Kidney (tissue), 13 donors: ENCODE measurements at regions not wholly inside any gene's neighbourhood (a gene's known extent, or its start where the extent isn't known, plus 50 kb on each side); places are given as distances from the start of the nearest gene placed in this dataset.

ENCODE experiments used
- DNase-seq, 5 donors: peaks; one replicate each; pipeline ENCODE4 v3.0.0-alpha.2; 2013 to 2020
- FAIRE-seq: peaks from 2 replicates; lab custom pipeline; 2012; peaks lifted over from hg19 to GRCh38; lab: Jason Lieb, UNC
- H3K27ac ChIP-seq, 2 donors: one replicate each; pipeline ENCODE4 v1.7.0; 2013; ENCODE audit warnings: low read depth in 2 of 2, low read length in 2 of 2, inconsistent platforms in 1 of 2
- H3K27me3 ChIP-seq: one replicate; pipeline ENCODE4 v1.7.1; 2013; ENCODE audit warnings: low read length, inconsistent platforms; ENCODE audit not compliant: control insufficient read depth, insufficient read depth
- H3K36me3 ChIP-seq, 3 donors: one replicate each; pipeline versions ENCODE4 v1.7.0 to v1.7.1; 2013; ENCODE audit warnings: low read length in 3 of 3, control low read depth in 1 of 3, inconsistent platforms in 1 of 3; ENCODE audit not compliant: insufficient read depth in 3 of 3, control insufficient read depth in 2 of 3
- H3K4me1 ChIP-seq, 3 donors: one replicate each; pipeline versions ENCODE4 v1.7.0 to v1.7.1; 2013; ENCODE audit warnings: low read length in 3 of 3, inconsistent platforms in 1 of 3, low read depth in 1 of 3; ENCODE audit not compliant: control insufficient read depth in 2 of 3, insufficient read depth in 2 of 3
- H3K4me3 ChIP-seq, 3 donors: one replicate each; pipeline versions ENCODE4 v1.7.0 to v1.8.1; 2013; ENCODE audit warnings: low read length in 3 of 3, control low read depth in 1 of 3, inconsistent platforms in 1 of 3
- H3K9ac ChIP-seq, 3 donors: one replicate each; pipeline versions ENCODE4 v1.7.0 to v1.7.1; 2013; ENCODE audit warnings: low read length in 3 of 3, control low read depth in 1 of 3, inconsistent platforms in 1 of 3
- H3K9me3 ChIP-seq, 3 donors: one replicate each; pipeline versions ENCODE4 v1.7.0 to v1.7.1; 2013; ENCODE audit warnings: low read length in 3 of 3, control low read depth in 1 of 3, inconsistent platforms in 1 of 3; ENCODE audit not compliant: control insufficient read depth in 2 of 3, insufficient read depth in 1 of 3
- intact Hi-C: fragments of 100-400 bp; cut with DNase I; formaldehyde crosslinking; loops from one replicate; pipeline ENCODE4 v1.11.1; 2022
- TF ChIP-seq, protein P1 (sequence below): IDR thresholded peaks from 3 replicates; pipeline ENCODE4 v1.5.1; 2012; ENCODE audit warnings: mild to moderate bottlenecking, moderate library complexity, borderline replicate concordance; ENCODE audit not compliant: insufficient read depth; ENCODE audit errors: extremely low read depth
- donor health status: control.
- donor health status: control.
- donor health status: control.
- donor health status: control.
- donor health status: control.
- donor health status: DM: yes; HTN: yes; CAD: no.
- donor health status: Normal renal cell carcinoma (clear cell type).

DNA sequence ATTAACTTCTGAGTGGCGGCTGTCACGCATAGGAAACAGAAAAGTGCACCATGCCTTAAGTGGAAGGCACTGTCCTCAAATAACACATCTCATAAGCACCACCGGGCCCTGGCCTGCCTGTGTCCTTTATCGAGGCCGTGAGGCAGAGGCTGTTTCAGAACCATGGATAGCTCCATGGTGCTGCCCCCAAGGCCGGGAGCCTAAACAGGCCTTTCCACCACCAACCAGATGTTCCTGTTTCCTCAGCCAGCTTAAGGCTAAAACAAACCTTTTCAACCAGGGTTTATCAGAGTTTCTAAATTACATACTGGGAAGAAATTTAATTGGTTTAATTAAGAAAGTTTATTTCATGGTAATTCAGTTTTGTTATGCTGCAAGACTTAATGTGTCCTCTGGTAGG, 114.4 kb downstream of the DMRTA2 start:
- no peaks in the 10 kb centered on the region for H3K36me3 ChIP-seq
- H3K9me3 ChIP-seq = no peaks in the 10 kb centered on the region
- intact Hi-C loops = no loop called here
- no peak overlapping the region for H3K4me3 ChIP-seq
- no peak overlapping the region for H3K9ac ChIP-seq
- no peak for FAIRE-seq
- H3K27me3 ChIP-seq = no peaks in the 10 kb centered on the region
- H3K4me1 ChIP-seq = no peaks in the 10 kb centered on the region
- H3K27ac ChIP-seq = no peak overlapping the region
- peak in 4 of 5 donors; percentile 76 to 93 (median 90) for DNase-seq
- TF ChIP-seq, protein P1, sequence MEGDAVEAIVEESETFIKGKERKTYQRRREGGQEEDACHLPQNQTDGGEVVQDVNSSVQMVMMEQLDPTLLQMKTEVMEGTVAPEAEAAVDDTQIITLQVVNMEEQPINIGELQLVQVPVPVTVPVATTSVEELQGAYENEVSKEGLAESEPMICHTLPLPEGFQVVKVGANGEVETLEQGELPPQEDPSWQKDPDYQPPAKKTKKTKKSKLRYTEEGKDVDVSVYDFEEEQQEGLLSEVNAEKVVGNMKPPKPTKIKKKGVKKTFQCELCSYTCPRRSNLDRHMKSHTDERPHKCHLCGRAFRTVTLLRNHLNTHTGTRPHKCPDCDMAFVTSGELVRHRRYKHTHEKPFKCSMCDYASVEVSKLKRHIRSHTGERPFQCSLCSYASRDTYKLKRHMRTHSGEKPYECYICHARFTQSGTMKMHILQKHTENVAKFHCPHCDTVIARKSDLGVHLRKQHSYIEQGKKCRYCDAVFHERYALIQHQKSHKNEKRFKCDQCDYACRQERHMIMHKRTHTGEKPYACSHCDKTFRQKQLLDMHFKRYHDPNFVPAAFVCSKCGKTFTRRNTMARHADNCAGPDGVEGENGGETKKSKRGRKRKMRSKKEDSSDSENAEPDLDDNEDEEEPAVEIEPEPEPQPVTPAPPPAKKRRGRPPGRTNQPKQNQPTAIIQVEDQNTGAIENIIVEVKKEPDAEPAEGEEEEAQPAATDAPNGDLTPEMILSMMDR = no peak

DNA sequence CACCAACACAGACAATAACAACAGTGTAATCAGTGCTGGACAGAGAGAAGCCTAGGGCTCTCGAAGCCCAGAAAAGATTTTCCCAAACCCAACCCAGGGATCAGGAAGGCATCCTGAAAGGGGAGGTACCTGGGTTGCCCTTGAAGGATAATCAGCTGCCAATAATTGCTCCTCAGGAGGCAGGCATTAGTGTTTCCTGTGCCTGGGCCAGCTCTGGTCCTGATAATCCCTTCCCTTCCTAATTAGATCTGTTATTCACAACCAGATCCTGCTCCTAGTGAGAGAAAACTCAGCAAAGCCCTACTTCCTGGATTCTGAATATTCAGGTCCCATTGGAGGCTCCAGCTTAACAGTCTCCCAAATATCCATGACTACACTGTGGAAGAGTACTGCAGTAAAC, 117.4 kb downstream of the DMRTA2 start:
- Histone ChIP-seq H3K9ac (no peak overlapping the region), H3K27ac (no peak overlapping the region), H3K36me3 (no peaks in the 10 kb centered on the region), H3K4me1 (no peaks in the 10 kb centered on the region), H3K27me3 (no peaks in the 10 kb centered on the region), H3K9me3 (no peaks in the 10 kb centered on the region), H3K4me3 (no peak overlapping the region)
- intact Hi-C loops = no loop called here
- TF ChIP-seq, protein P1 = no peak
- DNase-seq (no peak), FAIRE-seq (no peak)

DNA sequence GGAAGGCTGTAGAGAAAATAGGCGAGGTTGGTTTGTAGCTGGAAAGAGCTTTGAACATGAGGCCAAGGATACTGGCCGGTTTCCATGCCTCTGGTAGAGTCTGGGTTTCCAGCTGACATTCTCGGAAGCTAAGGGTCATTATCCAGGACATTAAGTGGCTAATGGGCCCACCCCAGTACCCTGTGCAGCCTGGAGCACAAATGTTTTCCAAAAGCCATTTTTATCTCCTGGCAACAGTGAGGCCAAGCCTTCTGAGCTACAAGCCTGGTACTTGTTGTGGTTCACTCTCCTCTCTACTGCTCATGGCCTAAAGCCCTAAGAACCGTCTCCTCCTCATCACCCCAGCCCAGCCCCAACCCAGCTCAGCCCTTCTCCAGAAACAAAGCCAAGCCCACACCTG, 122.9 kb downstream of the DMRTA2 start:
- no peak for DNase-seq
- intact Hi-C loops = no loop called here
- Histone ChIP-seq H3K27me3 (no peaks in the 10 kb centered on the region), H3K4me3 (no peak overlapping the region), H3K4me1 (no peaks in the 10 kb centered on the region), H3K36me3 (no peaks in the 10 kb centered on the region), H3K9me3 (no peaks in the 10 kb centered on the region), H3K27ac (no peak overlapping the region), H3K9ac (no peak overlapping the region)
- no peak for FAIRE-seq
- TF ChIP-seq, protein P1 = no peak

DNA sequence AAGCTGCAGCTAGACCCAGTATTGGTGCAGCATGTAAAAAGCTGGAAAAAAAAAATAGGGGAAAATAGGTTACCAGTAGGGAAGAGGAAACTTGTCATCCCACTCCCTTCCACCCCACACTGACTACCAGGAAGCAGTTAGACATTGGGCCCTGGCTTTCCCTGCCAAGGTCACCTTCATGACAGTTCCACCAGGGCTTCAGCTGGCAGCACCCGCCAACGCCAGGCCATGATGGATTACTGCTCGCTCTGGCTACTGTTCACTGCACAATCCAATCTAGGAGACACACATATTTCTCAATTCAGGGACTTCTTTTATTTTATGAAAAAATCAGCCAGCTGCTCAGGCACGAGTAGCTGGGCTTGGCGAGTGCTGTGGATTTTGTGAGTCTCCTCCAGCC, 127.7 kb downstream of the DMRTA2 start:
- TF ChIP-seq, protein P1 = no peak
- H3K4me1 ChIP-seq = no peaks in the 10 kb centered on the region
- intact Hi-C loops = no loop called here
- H3K27me3 ChIP-seq = no peaks in the 10 kb centered on the region
- DNase-seq = no peak
- no peak for FAIRE-seq
- no peaks in the 10 kb centered on the region for H3K9me3 ChIP-seq
- no peaks in the 10 kb centered on the region for H3K36me3 ChIP-seq
- H3K27ac ChIP-seq = no peak overlapping the region
- no peak overlapping the region for H3K9ac ChIP-seq
- no peak overlapping the region for H3K4me3 ChIP-seq
